ENCODE measurements at regions not wholly inside any gene's neighbourhood (a gene's known extent, or its start where the extent isn't known, plus 50 kb on each side); places are given as distances from the start of the nearest gene placed in this dataset.
"Not testable (repeated sequence)": the region's sequence is repeated elsewhere in the genome, so short reads cannot be mapped to it uniquely, and the experiment has no call there.

DNA sequence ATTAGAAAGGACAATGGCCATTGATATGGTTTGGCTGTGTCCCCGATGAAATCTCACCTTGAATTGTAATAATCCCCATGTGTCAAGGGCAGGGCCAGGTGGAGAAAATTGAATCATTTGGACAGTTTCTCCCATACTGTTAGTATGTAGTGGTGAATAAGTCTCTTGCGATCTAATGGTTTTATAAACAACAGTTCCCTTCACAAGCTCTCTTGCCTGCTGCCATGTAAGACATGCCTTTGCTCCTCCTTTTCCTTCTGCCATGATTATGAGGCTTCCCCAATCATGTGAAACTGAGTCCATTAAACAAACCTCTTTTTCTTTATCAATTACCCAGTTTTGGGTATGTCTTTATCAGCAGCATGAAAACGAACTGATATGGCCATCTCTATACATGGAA is 302.7 kb downstream of the SFMBT2 start:
- Histone ChIP-seq H3K27me3 (no peaks in the 10 kb centered on the region), H3K4me3 (no peak overlapping the region), H3K27ac (no peak overlapping the region), H3K36me3 (no peaks in the 10 kb centered on the region), H3K4me1 (no peaks in the 10 kb centered on the region), H3K9me3 (no peaks in the 10 kb centered on the region)
- TF ChIP-seq, protein P1, sequence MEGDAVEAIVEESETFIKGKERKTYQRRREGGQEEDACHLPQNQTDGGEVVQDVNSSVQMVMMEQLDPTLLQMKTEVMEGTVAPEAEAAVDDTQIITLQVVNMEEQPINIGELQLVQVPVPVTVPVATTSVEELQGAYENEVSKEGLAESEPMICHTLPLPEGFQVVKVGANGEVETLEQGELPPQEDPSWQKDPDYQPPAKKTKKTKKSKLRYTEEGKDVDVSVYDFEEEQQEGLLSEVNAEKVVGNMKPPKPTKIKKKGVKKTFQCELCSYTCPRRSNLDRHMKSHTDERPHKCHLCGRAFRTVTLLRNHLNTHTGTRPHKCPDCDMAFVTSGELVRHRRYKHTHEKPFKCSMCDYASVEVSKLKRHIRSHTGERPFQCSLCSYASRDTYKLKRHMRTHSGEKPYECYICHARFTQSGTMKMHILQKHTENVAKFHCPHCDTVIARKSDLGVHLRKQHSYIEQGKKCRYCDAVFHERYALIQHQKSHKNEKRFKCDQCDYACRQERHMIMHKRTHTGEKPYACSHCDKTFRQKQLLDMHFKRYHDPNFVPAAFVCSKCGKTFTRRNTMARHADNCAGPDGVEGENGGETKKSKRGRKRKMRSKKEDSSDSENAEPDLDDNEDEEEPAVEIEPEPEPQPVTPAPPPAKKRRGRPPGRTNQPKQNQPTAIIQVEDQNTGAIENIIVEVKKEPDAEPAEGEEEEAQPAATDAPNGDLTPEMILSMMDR (IDR thresholded peaks at IDR 0.05) = no peak
- DNase-seq (ENCODE audit: low spot score) = no peak

DNA sequence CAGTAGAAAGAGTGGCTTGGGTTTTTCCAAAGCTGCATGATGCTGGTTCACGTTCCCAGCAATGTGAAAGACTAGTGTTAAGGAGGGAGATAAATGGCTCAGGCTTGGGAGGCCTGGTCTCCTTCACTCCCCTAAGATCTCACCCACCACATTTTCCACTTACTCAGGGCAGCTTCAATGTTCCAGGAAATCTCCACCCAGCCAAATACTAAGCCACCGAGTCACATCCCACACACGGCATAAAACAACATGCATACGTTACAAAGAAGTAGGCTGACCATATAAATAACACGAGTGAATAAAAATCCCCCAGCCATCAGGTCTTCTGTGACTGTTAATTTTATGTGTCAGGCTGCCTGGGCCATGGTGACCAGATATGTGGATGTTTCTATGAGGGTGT is 303.5 kb downstream of the SFMBT2 start:
- Histone ChIP-seq H3K27ac (no peak overlapping the region), H3K9me3 (no peaks in the 10 kb centered on the region), H3K27me3 (no peaks in the 10 kb centered on the region), H3K36me3 (no peaks in the 10 kb centered on the region), H3K4me1 (no peaks in the 10 kb centered on the region), H3K4me3 (no peak overlapping the region)
- TF ChIP-seq, protein P1 (IDR thresholded peaks at IDR 0.05) = no peak
- no peak for DNase-seq (ENCODE audit: low spot score)

DNA sequence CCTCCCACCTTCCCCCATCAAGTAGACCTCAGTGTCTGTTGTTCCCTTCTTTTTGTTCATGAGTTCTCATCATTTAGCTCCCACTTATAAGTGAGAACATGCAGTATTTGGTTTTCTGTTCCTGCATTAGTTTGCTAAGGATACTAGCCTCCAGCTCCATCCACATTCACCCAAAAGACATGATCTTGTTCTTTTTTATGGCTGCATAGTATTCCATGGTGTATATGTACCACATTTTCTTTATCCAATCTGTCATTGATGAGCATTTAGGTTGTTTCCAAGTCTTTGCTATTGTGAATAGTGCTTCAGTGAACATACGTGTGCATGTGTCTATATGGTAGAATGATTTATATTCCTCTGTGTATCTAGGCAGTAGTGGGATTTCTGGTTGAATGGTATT is 306.5 kb downstream of the SFMBT2 start:
- H3K9me3 ChIP-seq; H3K27me3 ChIP-seq; H3K4me3 ChIP-seq; H3K27ac ChIP-seq; DNase-seq (ENCODE audit: low spot score); H3K4me1 ChIP-seq; H3K36me3 ChIP-seq: not testable (repeated sequence)

DNA sequence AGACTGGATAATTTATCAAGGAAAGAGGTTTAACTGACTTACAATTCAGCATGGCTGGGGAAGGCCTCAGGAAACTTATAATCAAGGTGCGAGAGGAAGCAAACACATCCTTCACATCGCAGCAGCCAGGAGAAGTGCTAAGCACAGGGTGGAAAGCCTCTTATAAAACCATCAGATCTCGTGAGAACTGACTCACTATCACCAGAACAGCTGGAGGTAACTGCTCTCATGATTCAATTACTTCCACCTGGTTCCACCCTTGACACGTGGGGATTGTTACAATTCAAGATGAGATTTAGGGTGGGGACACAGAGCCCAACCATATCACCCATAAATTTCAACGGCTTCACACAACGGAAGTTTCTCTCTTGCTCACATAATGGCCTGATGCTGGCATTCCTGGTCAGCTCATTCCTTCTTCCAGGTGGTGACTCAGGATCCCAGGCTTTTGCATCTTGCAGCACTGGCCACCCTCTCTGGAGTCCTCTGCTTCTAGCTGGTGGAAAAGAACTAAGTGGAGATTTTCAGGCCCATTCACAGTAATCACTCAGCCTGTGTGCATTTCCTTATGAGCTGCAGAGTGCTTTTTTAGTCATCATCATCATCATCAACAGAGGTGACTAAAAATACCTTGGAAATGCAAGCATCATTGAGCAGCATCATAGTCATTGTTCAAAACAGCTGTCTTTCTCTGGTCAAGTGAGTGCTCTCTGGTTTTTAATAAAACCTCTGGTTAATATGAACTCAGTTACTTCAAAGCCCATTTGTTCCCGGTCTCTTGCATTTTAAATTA is 308.1 kb downstream of the SFMBT2 start:
- H3K9me3 ChIP-seq = no peaks in the 10 kb centered on the region
- no peaks in the 10 kb centered on the region for H3K36me3 ChIP-seq
- no peaks in the 10 kb centered on the region for H3K4me1 ChIP-seq
- TF ChIP-seq, protein P1 (IDR thresholded peaks at IDR 0.05) = no peak
- no peaks in the 10 kb centered on the region for H3K27me3 ChIP-seq
- H3K27ac ChIP-seq = no peak overlapping the region
- H3K4me3 ChIP-seq = no peak overlapping the region
- DNase-seq (ENCODE audit: low spot score) = no peak

DNA sequence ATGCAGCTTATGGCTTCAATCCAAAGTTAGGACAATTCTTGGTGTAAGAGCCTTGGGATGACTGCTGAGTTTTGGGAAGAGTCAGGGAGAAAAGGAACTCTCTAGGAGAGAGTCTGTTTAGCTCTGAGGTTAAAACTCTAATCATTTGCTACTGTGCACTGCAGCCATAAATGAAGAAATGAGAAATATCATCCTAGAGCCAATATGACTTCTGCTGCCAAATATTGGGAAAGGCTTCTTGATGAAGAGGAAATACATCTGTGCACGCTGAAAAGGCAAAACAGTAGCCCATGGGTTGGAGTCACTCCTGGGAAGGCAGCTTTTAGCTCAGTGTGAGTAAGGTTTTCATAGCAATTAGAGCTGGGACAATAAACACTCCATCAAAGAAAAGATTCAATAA is 308.8 kb downstream of the SFMBT2 start:
- no peak overlapping the region for H3K4me3 ChIP-seq
- no peaks in the 10 kb centered on the region for H3K27me3 ChIP-seq
- H3K27ac ChIP-seq = no peak overlapping the region
- H3K36me3 ChIP-seq = no peaks in the 10 kb centered on the region
- no peak for DNase-seq (ENCODE audit: low spot score)
- TF ChIP-seq, protein P1 (IDR thresholded peaks at IDR 0.05) = no peak
- H3K4me1 ChIP-seq = no peaks in the 10 kb centered on the region
- no peaks in the 10 kb centered on the region for H3K9me3 ChIP-seq

DNA sequence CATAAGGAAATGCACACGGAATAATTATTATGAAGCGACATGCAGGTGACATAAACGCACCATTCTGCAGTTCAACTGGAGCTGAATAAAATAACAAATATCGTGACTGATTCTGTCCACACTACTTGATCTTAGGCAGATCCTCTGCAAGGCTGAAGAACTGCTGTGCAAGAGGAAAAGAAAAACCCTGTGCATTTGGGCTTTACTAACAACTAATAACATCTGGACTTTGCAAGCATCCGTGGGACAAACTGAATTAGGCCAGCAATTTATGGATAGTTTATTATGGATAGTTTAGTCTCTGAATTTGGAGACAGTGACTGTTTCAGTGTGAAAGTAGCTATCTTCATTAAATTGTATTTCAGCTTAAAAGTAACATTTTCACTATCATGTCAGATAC is 309.4 kb downstream of the SFMBT2 start:
- Histone ChIP-seq H3K4me1 (no peaks in the 10 kb centered on the region), H3K36me3 (no peaks in the 10 kb centered on the region), H3K4me3 (no peak overlapping the region), H3K27ac (no peak overlapping the region), H3K9me3 (no peaks in the 10 kb centered on the region), H3K27me3 (no peaks in the 10 kb centered on the region)
- TF ChIP-seq, protein P1 (IDR thresholded peaks at IDR 0.05) = no peak
- no peak for DNase-seq (ENCODE audit: low spot score)

Data from right atrium auricular region (tissue), 2 donors.